ENCODE measurements at regions not wholly inside any gene's neighbourhood (a gene's known extent, or its start where the extent isn't known, plus 50 kb on each side); places are given as distances from the start of the nearest gene placed in this dataset.

GRCh38 chr5:61916621-61917620 is 389.1 kb upstream of the KIF2A start:
- TF ChIP-seq, protein P1, sequence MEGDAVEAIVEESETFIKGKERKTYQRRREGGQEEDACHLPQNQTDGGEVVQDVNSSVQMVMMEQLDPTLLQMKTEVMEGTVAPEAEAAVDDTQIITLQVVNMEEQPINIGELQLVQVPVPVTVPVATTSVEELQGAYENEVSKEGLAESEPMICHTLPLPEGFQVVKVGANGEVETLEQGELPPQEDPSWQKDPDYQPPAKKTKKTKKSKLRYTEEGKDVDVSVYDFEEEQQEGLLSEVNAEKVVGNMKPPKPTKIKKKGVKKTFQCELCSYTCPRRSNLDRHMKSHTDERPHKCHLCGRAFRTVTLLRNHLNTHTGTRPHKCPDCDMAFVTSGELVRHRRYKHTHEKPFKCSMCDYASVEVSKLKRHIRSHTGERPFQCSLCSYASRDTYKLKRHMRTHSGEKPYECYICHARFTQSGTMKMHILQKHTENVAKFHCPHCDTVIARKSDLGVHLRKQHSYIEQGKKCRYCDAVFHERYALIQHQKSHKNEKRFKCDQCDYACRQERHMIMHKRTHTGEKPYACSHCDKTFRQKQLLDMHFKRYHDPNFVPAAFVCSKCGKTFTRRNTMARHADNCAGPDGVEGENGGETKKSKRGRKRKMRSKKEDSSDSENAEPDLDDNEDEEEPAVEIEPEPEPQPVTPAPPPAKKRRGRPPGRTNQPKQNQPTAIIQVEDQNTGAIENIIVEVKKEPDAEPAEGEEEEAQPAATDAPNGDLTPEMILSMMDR (IDR thresholded peaks at IDR 0.05; ENCODE audit: low read length), result no peak
- no peak for TF ChIP-seq EZH2 (optimal IDR thresholded peaks at IDR 0.05; ENCODE audit: low read depth, low read length)
